Neural cell (in vitro differentiated cells): ENCODE measurements at regions not wholly inside any gene's neighbourhood (a gene's known extent, or its start where the extent isn't known, plus 50 kb on each side); places are given as distances from the start of the nearest gene placed in this dataset.

Experiments used
- H2AFZ ChIP-seq: fragments of 200-600, 300-800 bp; sonication (generic), shearing (Covaris generic); 2 replicates; pipeline ENCODE4 v1.6.0; 2014; ENCODE audit warnings: low read depth, mild to moderate bottlenecking, antibody characterized with exemption, low read length, moderate library complexity
- H3F3A ChIP-seq: fragments of 200-600 bp; shearing (Covaris generic); 2 replicates; pipeline ENCODE4 v1.6.1; 2016; ENCODE audit warnings: mild to moderate bottlenecking, moderate library complexity, mixed read lengths, antibody characterized with exemption, low read length; ENCODE audit not compliant: insufficient read depth, poor library complexity, severe bottlenecking
- H3K27ac ChIP-seq: fragments of 200-600, 300-800 bp; sonication (generic), shearing (Covaris generic); 2 replicates; pipeline ENCODE4 v1.5.1; 2014; ENCODE audit warnings: mild to moderate bottlenecking, low read length, moderate library complexity
- H3K27me3 ChIP-seq: fragments of 300-800, 200-600 bp; sonication (generic), shearing (Covaris generic); 2 replicates; pipeline ENCODE4 v1.6.0; 2014; ENCODE audit warnings: mild to moderate bottlenecking, low read depth, low read length, moderate library complexity; ENCODE audit not compliant: insufficient read depth
- H3K36me3 ChIP-seq: fragments of 300-800, 200-600 bp; sonication (generic), shearing (Covaris generic); 2 replicates; pipeline ENCODE4 v1.5.1; 2014; ENCODE audit warnings: mild to moderate bottlenecking, antibody characterized with exemption, low read length, moderate library complexity; ENCODE audit not compliant: insufficient read depth
- H3K4me2 ChIP-seq: fragments of 300-800, 200-600 bp; sonication (generic), shearing (Covaris generic); 2 replicates; pipeline ENCODE4 v1.6.0; 2014; ENCODE audit warnings: mild to moderate bottlenecking, low read length
- H3K4me3 ChIP-seq: fragments of 300-800, 200-600 bp; sonication (generic), shearing (Covaris generic); 2 replicates; pipeline ENCODE4 v1.5.1; 2014; ENCODE audit warnings: mild to moderate bottlenecking, low read length, moderate library complexity
- H3K79me2 ChIP-seq: fragments of 200-600 bp; shearing (Covaris generic); replicated peaks from 2 replicates; pipeline ENCODE4 v1.6.0; 2014; ENCODE audit warnings: mild to moderate bottlenecking, low read length, moderate library complexity; ENCODE audit not compliant: insufficient read depth
- H3K9ac ChIP-seq: fragments of 300-800, 200-600 bp; sonication (generic), shearing (Covaris generic); 2 replicates; pipeline ENCODE4 v1.6.1; 2016; ENCODE audit warnings: mild to moderate bottlenecking, low read length, mixed read lengths
- H3K9me2 ChIP-seq: fragments of 200-600 bp; shearing (Covaris generic); 2 replicates; pipeline ENCODE4 v1.6.1; 2016; ENCODE audit warnings: mild to moderate bottlenecking, low read length, mixed read lengths; ENCODE audit not compliant: insufficient read depth
- H3K9me3 ChIP-seq: fragments of 200-600, 300-800 bp; sonication (generic), shearing (Covaris generic); 2 replicates; pipeline ENCODE4 v1.6.1; 2016; ENCODE audit warnings: mild to moderate bottlenecking, mixed run types, low read length, moderate library complexity, mixed read lengths
- H4K20me1 ChIP-seq: fragments of 200-600 bp; shearing (Covaris generic); 2 replicates; pipeline ENCODE4 v1.6.1; 2016; ENCODE audit warnings: mild to moderate bottlenecking, mixed run types; ENCODE audit not compliant: insufficient read depth
- EP300 ChIP-seq: fragments of 450-650 bp; conservative IDR thresholded peaks from 2 replicates; pipeline ENCODE4 v1.6.1; 2014; ENCODE audit warnings: antibody characterized with exemption, mild to moderate bottlenecking, moderate library complexity; ENCODE audit not compliant: poor library complexity, severe bottlenecking
- EZH2 ChIP-seq: fragments of 200-600, 300-800 bp; shearing (Covaris generic), sonication (generic); IDR thresholded peaks from 2 replicates; pipeline ENCODE4 v1.6.1; 2014; ENCODE audit warnings: antibody characterized with exemption, low read length, borderline replicate concordance, mild to moderate bottlenecking; ENCODE audit not compliant: insufficient read depth, poor library complexity, severe bottlenecking
- MXI1 ChIP-seq: fragments of 450-650 bp; conservative IDR thresholded peaks from 2 replicates; pipeline ENCODE4 v1.6.1; 2014; ENCODE audit warnings: antibody characterized with exemption, mild to moderate bottlenecking; ENCODE audit not compliant: poor library complexity, severe bottlenecking
- POLR2AphosphoS5 ChIP-seq: IDR thresholded peaks from 2 replicates; pipeline ENCODE4 v1.6.1; 2012
- RAD21 ChIP-seq: fragments of 450-650 bp; conservative IDR thresholded peaks from 2 replicates; pipeline ENCODE4 v1.6.1; 2014; ENCODE audit warnings: antibody characterized with exemption, mild to moderate bottlenecking, moderate library complexity
- SMC3 ChIP-seq: fragments of 450-650 bp; conservative IDR thresholded peaks from 2 replicates; pipeline ENCODE4 v1.6.1; 2014; ENCODE audit warnings: antibody characterized with exemption, mild to moderate bottlenecking, moderate library complexity; ENCODE audit not compliant: poor library complexity
- TAF1 ChIP-seq: IDR thresholded peaks from 2 replicates; pipeline ENCODE4 v1.6.1; 2012; ENCODE audit warnings: low read depth
- TF ChIP-seq, protein P1 (sequence below): fragments of 450-650 bp; IDR thresholded peaks from 2 replicates; pipeline ENCODE4 v1.5.1; 2014; ENCODE audit warnings: antibody characterized with exemption, mild to moderate bottlenecking, moderate library complexity; ENCODE audit not compliant: poor library complexity, severe bottlenecking
- TF ChIP-seq, protein P2 (sequence below): IDR thresholded peaks from 2 replicates; pipeline ENCODE4 v1.6.1; 2012; ENCODE audit warnings: borderline replicate concordance

DNA sequence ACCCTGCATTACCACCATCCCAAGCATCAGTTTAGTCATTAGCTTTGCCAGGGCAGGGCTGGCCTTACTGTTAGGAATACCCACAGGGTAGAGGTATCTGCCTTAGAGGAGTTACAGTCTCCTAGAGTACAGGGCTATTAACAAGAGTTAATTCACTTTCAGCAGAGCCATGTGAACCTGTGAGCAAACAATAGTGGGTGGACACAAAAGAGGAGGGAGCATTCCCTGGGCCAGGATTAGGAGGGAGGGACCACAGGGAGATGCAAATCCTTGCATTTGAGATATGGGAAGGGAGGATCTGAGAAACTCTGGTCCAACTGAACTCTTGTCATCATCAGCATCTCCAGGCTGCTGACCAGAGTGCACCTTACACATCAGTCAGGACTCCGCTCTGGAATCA, 51.1 kb upstream of the IGSF21 start:
- H3F3A ChIP-seq = no peaks in the 10 kb centered on the region
- H3K9me2 ChIP-seq = no peaks in the 10 kb centered on the region
- no peaks in the 10 kb centered on the region for H3K36me3 ChIP-seq
- no peaks in the 10 kb centered on the region for H3K9me3 ChIP-seq
- TF ChIP-seq TAF1 = no peak
- no peak overlapping the region for H3K27ac ChIP-seq
- no peaks in the 10 kb centered on the region for H4K20me1 ChIP-seq
- H2AFZ ChIP-seq = no peak overlapping the region
- H3K27me3 ChIP-seq = no peaks in the 10 kb centered on the region
- no peak overlapping the region for H3K4me3 ChIP-seq
- no peaks in the 10 kb centered on the region for H3K79me2 ChIP-seq
- H3K4me2 ChIP-seq = no peak overlapping the region
- H3K9ac ChIP-seq = no peak overlapping the region

DNA sequence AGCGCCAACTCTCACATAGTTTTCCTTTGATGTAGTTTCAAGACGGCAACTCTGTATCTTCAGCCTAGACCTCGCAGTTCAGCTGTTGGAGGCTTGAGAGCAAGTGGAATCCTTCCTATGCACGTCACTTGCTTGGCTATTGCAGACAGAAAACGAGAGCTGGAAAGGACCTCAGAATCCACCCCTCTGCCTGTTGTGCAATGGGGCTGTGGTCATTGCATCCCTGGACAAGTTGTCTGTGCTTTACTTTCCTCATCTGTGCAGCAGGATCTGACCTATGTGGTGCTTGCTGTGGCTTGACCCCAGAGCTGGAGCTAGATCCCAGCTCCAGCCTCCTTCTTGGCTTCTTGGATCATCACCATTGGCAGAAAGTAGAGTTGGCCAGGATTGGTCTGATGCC, 50.0 kb upstream of the IGSF21 start:
- no peaks in the 10 kb centered on the region for H3K9me3 ChIP-seq
- H3K79me2 ChIP-seq = no peaks in the 10 kb centered on the region
- no peak overlapping the region for H3K4me3 ChIP-seq
- no peak overlapping the region for H3K9ac ChIP-seq
- no peak overlapping the region for H3K4me2 ChIP-seq
- no peak for TF ChIP-seq TAF1
- no peak for TF ChIP-seq POLR2AphosphoS5
- no peak for TF ChIP-seq RAD21
- TF ChIP-seq, protein P1, sequence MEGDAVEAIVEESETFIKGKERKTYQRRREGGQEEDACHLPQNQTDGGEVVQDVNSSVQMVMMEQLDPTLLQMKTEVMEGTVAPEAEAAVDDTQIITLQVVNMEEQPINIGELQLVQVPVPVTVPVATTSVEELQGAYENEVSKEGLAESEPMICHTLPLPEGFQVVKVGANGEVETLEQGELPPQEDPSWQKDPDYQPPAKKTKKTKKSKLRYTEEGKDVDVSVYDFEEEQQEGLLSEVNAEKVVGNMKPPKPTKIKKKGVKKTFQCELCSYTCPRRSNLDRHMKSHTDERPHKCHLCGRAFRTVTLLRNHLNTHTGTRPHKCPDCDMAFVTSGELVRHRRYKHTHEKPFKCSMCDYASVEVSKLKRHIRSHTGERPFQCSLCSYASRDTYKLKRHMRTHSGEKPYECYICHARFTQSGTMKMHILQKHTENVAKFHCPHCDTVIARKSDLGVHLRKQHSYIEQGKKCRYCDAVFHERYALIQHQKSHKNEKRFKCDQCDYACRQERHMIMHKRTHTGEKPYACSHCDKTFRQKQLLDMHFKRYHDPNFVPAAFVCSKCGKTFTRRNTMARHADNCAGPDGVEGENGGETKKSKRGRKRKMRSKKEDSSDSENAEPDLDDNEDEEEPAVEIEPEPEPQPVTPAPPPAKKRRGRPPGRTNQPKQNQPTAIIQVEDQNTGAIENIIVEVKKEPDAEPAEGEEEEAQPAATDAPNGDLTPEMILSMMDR = no peak
- TF ChIP-seq MXI1 = no peak
- no peak for TF ChIP-seq EP300
- TF ChIP-seq, protein P2, sequence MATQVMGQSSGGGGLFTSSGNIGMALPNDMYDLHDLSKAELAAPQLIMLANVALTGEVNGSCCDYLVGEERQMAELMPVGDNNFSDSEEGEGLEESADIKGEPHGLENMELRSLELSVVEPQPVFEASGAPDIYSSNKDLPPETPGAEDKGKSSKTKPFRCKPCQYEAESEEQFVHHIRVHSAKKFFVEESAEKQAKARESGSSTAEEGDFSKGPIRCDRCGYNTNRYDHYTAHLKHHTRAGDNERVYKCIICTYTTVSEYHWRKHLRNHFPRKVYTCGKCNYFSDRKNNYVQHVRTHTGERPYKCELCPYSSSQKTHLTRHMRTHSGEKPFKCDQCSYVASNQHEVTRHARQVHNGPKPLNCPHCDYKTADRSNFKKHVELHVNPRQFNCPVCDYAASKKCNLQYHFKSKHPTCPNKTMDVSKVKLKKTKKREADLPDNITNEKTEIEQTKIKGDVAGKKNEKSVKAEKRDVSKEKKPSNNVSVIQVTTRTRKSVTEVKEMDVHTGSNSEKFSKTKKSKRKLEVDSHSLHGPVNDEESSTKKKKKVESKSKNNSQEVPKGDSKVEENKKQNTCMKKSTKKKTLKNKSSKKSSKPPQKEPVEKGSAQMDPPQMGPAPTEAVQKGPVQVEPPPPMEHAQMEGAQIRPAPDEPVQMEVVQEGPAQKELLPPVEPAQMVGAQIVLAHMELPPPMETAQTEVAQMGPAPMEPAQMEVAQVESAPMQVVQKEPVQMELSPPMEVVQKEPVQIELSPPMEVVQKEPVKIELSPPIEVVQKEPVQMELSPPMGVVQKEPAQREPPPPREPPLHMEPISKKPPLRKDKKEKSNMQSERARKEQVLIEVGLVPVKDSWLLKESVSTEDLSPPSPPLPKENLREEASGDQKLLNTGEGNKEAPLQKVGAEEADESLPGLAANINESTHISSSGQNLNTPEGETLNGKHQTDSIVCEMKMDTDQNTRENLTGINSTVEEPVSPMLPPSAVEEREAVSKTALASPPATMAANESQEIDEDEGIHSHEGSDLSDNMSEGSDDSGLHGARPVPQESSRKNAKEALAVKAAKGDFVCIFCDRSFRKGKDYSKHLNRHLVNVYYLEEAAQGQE = no peak
- no peak for TF ChIP-seq EZH2
- no peak for TF ChIP-seq SMC3
- no peaks in the 10 kb centered on the region for H3K36me3 ChIP-seq
- no peaks in the 10 kb centered on the region for H3K9me2 ChIP-seq
- H3F3A ChIP-seq = no peaks in the 10 kb centered on the region
- no peaks in the 10 kb centered on the region for H4K20me1 ChIP-seq
- no peak overlapping the region for H3K27ac ChIP-seq
- no peak overlapping the region for H2AFZ ChIP-seq
- no peaks in the 10 kb centered on the region for H3K27me3 ChIP-seq
